Activated CD8-positive, alpha-beta memory T cell treated with anti-CD3 and anti-CD28 coated beads for 4 hours (primary cell): ENCODE measurements at regions not wholly inside any gene's neighbourhood (a gene's known extent, or its start where the extent isn't known, plus 50 kb on each side); places are given as distances from the start of the nearest gene placed in this dataset.

Source experiments
- DNase-seq, 2 donors: peaks; one replicate each; pipeline ENCODE4 v3.0.0-alpha.2; 2020; ENCODE audit warnings: low read depth in 2 of 2

- no peak for DNase-seq
Measured at GRCh38 chr21:36532769-36533467, 53.0 kb upstream of the CLDN14 start.

GRCh38 chr21:36533468-36533848, 53.5 kb upstream of the CLDN14 start:
- DNase-seq = no peak

GRCh38 chr21:36534656-36535055, 54.7 kb upstream of the CLDN14 start:
- DNase-seq = no peak

- no peak for DNase-seq
Measured at GRCh38 chr21:36535618-36536241, 55.8 kb upstream of the CLDN14 start.

GRCh38 chr21:36538761-36539160, 58.8 kb upstream of the CLDN14 start:
- no peak for DNase-seq

- no peak for DNase-seq
Measured at GRCh38 chr21:36539434-36540150, 59.7 kb upstream of the CLDN14 start.

- DNase-seq = no peak
Measured at GRCh38 chr21:36540700-36541099, 60.8 kb upstream of the CLDN14 start.

- no peak for DNase-seq
Measured at GRCh38 chr21:36541721-36542139, 61.8 kb upstream of the CLDN14 start.

- no peak for DNase-seq
Measured at GRCh38 chr21:36542312-36543101, 62.6 kb upstream of the CLDN14 start.

GRCh38 chr21:36543924-36544323, 64.0 kb upstream of the CLDN14 start:
- DNase-seq = no peak

GRCh38 chr21:36544545-36544944, 64.6 kb upstream of the CLDN14 start:
- no peak for DNase-seq

- no peak for DNase-seq
Measured at GRCh38 chr21:36545776-36546511, 66.0 kb upstream of the CLDN14 start.

- no peak for DNase-seq
Measured at GRCh38 chr21:36547464-36547863, 67.5 kb upstream of the CLDN14 start.

GRCh38 chr21:36548866-36549265, 68.9 kb upstream of the CLDN14 start:
- DNase-seq = no peak

GRCh38 chr21:36549470-36549869, 69.5 kb upstream of the CLDN14 start:
- DNase-seq = no peak

GRCh38 chr21:36550761-36551160, 70.8 kb upstream of the CLDN14 start:
- DNase-seq = no peak

GRCh38 chr21:36551321-36551720, 71.4 kb upstream of the CLDN14 start:
- DNase-seq = no peak

GRCh38 chr21:36551731-36552433, 72.0 kb upstream of the CLDN14 start:
- DNase-seq = no peak

GRCh38 chr21:36552434-36552785, 72.5 kb upstream of the CLDN14 start:
- DNase-seq = no peak

- DNase-seq = no peak
Measured at GRCh38 chr21:36553406-36553805, 73.5 kb upstream of the CLDN14 start.
